ENCODE measurements at regions not wholly inside any gene's neighbourhood (a gene's known extent, or its start where the extent isn't known, plus 50 kb on each side); places are given as distances from the start of the nearest gene placed in this dataset.

DNA sequence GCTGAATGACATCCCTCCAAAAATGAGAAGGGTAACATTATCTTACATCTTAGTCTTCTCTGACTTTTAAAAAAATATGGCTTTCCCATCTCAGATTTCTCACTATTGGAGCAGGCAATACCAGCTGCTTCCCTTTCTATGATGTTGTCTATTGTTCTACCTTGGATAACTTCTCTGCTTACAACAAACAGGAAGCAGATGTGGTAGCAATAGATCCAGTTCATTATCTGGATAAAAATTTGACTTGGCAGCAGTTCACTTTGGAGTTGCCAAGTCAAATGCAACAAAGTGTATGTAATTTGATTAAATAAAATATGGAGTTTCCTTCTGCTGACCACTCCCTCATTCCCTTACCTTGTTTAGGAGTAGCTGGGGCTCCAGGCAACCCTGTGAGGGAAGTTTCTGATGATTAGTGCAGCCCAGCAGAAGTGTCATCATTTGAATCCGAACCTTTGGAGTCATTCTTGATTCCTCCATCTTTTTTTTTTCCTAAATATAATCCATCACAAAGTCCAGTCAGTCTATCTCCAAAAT, 72.0 kb upstream of the GPRIN3 start:
- DNase-seq (ENCODE audit: insufficient read length, low spot score) = no peak
- no peak for FAIRE-seq

DNA sequence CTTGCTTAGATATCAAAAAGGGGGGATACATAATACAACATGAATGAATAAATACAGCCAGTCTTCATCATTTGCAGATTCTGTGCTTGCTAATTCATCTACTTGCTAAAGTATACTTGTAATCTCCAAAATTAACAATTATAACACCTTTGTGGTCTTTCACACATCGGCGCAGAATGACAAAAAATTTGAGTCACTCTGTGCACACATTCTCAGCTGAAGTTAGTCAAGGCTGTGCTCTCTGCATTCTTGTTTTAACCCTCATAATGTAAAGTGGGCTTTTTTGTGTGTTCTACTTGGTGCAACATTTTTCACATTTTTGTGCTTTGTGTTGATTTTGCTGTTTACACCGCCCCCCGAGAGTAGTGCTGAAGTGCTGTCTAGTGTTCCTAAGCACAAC, 65.8 kb upstream of the GPRIN3 start:
- no peak for FAIRE-seq
- no peak for DNase-seq (ENCODE audit: insufficient read length, low spot score)

DNA sequence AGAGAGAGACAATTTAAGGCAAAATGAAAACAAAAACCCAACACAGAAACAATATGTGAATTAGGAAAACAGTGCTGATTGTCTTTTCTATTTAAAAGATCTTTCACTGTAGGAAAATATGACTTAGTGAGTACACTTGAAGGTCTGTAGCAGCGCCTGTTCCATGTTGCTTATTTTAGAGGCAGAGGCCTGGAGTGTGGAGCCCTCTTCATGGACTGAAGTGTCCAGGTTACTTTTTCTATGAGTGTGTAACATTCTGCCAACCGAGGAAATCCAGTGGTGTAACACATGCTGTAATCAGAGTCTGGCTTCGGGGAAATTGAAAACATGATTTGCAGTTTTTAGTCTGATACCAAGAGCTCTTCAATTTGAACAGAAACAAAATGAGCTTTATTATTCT, 64.0 kb upstream of the GPRIN3 start:
- no peak for DNase-seq (ENCODE audit: insufficient read length, low spot score)
- FAIRE-seq = no peak

DNA sequence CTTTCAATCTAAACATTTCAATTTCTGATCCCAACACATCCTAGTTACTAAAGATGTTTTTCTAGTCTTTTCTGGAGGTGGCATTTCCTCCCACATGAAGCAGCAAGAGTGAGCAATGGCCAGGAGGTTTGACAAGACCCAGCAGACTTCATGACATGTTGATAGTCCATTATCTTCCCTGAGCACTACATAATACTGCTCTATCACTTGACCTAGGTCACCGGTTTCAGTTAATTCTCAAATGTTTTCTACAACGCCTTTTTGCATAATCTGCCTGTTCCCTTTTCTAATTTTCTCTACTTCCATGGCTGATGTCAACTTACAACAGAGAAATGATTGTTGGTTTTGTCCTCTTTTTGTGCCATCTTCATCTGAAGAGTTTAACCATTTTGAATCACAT, 62.0 kb upstream of the GPRIN3 start:
- DNase-seq (ENCODE audit: insufficient read length, low spot score) (no peak), FAIRE-seq (no peak)

DNA sequence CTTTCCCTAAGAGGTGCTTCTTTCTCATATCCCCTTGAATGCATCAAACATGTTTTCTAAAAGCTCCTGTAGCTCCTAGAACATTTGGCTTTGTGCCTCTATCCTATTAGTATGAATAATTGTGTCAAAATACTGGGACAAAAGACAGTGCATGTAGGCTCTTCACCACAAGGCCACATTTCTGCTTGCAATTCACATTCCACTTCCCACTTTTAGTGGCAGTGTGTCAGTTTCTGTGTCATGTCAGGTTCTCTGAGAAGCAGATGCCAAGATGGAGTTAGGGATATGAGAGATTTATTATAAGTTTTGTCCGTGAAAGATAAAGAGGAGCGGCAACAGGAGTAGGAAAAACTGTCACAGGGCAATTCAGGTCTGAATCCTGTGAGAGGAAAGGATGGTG, 61.3 kb upstream of the GPRIN3 start:
- DNase-seq (ENCODE audit: insufficient read length, low spot score) = no peak
- FAIRE-seq = no peak

DNA sequence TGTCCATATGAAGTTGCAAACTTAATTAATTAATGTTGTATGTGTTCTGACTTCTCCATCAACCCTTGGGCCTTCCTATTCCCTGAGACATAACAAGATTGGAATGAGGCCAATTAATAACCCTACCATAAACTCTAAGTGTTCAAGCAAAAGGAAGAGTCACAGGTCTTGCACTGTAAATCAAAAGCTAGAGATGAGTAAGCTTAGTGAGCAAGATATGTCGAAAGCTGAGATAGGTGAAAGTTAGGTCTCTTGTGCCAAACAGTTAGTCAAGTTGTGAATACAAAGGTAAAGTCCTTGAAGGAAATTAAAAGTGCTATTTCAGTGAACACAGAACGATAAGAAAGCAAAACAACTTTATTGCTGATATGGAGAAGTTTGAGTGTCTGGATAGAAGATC, 58.2 kb upstream of the GPRIN3 start:
- no peak for FAIRE-seq
- DNase-seq (ENCODE audit: insufficient read length, low spot score) = no peak

DNA sequence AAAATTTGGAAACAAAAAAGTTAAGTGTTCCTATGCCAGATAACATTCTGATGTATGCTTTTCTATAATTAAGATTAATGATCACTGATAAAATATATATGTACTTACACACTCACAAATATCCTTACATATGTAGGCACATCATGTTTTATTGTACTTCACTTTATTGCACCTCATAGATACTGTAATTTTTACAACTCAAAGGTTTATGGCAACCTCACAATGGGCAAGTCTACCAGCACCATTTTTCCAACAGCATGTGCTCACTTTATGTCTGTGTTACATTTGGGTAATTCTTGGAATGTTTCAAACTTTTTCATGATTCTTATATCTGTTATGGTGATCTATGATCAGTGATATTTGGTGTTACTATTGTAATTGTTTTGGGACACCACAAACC, 57.8 kb upstream of the GPRIN3 start:
- FAIRE-seq (no peak), DNase-seq (ENCODE audit: insufficient read length, low spot score) (no peak)

DNA sequence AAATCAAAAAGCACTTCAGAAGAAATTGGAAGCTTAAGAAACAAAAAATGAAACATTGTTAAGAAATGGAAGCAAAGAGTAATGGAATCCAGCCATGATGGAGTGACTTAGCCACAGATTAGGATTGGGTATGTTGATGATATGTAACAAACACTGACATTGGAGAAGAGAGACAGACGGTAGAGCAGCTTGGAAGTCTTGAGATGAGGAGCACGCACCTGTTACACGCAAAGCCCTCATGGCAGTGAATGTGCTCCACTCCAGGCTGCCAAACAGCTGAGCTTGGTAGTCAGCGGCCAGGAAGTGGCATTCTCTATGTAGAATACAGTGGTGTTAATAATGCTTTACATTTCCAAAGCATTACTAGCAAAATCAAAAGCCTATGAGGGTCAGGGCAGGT, 56.9 kb upstream of the GPRIN3 start:
- DNase-seq (ENCODE audit: insufficient read length, low spot score) = no peak
- no peak for FAIRE-seq

DNA sequence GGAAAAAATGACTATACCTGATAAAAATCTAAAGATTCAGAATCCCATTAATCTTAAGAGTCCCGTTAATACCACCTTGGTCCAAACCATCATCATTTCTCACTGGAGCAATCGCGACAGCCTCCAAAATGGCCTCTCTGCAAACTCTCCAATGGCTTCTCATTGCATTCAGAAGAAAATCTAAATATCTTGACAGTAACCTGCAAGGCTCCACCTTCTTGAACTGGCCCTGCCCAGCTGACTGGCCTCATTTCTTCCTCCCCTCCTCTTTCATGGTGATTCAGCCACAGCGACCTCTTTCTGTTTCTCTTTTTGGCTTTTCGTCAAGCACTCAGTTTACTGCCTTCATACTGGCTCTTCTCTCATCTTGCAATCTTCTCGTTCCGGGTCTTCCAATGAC, 56.2 kb upstream of the GPRIN3 start:
- FAIRE-seq (no peak), DNase-seq (ENCODE audit: insufficient read length, low spot score) (no peak)

DNA sequence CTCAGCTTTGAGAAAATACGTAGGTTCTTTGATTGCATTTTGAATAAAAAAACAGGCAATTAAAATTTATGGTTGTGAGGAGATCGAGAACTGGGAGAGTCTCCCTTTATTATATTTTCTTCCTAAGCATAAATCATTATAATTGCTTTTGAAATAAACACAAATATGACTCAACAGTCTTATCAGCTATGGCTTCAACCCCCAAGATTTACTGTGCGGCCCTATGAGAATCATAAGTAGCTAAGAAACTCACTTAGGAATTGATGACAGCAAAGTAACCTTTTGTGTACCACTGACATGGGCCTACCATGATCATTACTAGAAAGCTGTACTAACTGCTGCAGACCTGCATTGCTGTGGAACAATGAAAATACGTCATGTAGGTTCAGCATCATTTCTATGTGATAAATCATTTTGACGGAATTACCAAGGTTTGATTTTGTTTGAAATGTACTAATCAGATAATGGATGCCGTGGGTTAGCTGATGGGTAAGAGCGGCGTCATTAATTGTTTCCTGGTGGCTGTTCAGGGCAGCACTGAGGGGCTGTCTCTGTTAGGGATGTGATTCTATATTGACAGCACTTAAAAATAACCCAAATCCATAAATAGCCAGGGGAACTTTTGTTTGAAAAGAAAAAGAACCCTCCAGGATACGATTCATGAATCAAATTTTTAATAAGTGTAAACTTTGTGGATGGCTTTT, 51.5 kb upstream of the GPRIN3 start:
- no peak for FAIRE-seq

DNA sequence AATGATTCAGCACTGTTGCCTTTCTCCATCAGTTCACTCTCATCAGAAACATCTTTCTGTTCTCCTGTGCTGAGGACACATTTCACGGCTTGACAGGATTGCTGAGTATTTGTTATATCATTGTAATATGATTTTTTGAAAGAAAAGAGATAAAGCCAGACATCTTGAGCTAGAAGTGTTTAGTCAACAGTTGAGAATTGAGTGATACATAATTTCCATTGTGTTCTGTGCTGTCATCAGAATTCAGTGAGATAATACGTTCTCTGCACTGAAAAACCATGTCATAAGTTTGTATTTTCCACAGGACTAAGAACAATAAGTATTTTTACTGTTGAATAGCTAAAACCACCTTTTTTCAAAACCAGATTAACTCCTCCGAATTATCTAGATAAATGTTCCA, 50.2 kb upstream of the GPRIN3 start:
- FAIRE-seq = no peak
- DNase-seq (ENCODE audit: insufficient read length, low spot score) = no peak

More for the DNA sequence above, 51.5 kb upstream of the GPRIN3 start:
- DNase-seq (ENCODE audit: insufficient read length, low spot score) = no peak
